GM21526 (cell line): ENCODE measurements at regions not wholly inside any gene's neighbourhood (a gene's known extent, or its start where the extent isn't known, plus 50 kb on each side); places are given as distances from the start of the nearest gene placed in this dataset.

Source experiments
- ATAC-seq: cut with Tn5 transposase; IDR thresholded peaks from one replicate; pipeline ENCODE4 v1.9.1; 2021; ENCODE audit warnings: moderate library complexity; ENCODE audit not compliant: unreplicated experiment, low FRiP score

DNA sequence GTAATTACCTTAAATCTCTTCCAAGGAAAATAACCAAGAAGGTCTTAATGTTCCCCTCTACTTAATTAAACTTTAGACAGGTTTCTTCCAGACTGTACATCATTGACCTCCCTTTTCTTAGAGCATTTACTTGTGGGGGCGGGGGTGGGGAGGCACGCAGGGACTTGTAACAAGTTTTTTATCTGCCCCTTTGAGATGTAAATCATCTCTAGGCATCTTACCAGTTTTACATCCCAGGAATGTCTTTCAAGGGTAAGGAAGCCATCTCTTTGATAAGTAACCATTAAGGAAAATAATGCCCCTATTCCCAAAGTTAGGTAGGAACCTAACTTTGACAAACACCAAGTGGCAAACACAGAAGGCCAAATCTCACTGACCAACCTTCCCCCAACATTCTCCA, 528.6 kb downstream of the SUCLA2 start:
- ATAC-seq: no peak

DNA sequence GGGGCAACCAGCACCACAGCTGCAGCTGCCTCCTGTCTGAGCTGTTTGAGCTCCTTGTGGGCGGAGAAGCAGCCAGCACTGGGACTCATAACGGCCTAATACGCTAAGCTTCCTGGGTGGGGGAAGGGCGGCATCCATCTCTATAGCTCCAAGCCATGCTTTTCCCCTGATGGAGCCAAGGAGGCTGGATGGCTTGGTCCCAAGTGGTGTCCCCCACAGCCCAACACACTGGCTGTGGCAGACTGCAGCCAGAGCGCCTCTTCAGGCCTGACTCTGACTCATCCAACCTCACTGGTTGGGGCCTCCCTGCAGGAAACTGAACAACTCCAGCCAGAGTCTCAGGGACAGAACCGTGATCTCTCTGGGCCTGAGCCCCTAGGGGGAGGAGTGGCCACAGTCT, 537.3 kb downstream of the SUCLA2 start:
- ATAC-seq: no peak

DNA sequence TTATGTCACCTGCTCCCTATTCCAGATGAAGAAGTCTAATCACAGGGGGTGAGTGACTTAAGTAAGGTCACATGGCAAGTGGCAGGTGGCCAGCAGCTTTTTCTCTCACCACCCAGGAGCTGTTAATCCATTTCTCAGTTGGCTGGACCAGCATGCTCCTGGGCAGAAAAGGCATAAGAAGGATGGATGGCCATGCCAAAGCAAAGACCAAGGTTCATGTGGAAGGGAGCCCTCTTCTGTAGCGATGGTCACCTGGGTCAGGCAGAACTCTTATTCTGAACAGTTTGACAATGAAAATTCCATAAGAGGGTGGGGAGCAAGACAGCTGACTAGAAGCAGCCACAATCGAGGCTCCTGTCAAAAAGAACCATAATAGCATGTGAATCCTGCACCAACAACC, 538.1 kb downstream of the SUCLA2 start:
- ATAC-seq: no peak

DNA sequence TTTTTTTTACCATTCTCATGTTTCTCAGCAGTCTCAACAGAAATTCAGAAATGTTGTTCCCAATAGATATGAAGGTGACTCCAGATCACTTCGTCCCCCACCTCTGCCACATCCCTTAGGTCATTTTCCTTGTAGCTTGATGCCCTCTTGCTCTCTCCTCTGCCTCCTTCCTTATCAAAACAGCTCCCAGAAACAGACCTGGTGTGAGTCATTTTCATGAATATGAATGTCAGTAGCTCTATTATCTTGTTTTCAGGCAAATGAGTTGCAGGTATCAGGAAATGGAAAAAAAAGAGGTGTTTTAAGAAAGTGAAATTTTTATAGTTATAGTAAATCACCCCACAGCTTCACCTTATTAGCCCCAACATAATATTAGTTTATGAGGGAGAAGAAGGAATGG, 539.3 kb downstream of the SUCLA2 start:
- ATAC-seq: no peak

DNA sequence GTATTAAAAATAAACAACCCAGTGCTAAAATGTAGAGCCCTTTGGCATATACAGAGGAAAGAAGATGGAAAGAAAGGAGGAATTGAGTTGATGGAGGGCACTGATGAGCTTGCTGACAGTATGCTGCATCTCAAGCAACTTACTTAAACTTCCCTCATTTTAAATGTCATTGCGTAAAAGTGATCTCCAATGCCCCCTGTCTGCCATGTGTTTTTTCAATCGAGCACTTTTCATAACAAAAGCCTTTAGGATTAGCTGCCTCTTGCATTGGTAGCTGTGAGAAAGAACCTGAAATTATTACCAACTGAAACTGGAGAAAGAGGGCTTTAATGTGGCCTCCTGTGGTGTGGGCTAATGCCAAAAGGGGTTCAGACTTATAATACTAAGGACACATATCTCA, 541.6 kb downstream of the SUCLA2 start:
- no peak for ATAC-seq

DNA sequence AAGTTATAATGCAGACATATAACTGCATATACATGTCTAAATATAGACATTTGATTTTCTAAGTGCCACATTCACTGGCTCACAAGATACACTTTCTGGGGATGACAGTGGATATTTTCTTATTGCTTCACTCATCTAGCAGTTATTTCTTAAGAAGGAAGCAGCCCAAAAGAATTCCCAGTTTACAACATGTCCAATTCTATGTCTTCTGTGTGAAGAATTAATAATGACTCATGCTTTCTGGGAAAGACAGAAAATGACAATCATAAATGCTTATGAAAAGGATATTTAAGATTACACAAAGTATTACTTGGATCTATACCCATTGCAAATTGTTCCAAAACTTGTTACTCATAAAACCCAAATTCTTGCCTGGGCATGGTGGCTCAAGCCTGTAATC, 543.4 kb downstream of the SUCLA2 start:
- no peak for ATAC-seq

DNA sequence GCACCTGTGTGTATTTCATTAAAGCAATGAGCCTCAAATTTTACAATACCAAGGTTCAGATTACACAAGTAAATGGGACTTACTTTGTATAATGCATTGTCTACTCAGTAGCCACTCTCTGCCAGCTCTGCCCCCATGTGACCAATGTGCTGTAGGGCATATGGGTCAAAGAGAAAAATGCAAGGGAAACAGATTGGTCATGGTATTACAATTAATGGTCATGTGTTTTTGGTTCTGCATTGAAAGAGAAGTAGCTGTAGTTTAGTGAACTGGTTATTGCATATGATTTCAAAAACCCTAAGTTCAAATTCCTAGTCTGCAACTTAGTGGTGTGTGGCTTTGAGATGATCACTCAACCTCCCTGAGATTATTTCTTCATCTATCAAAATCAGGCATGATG, 545.4 kb downstream of the SUCLA2 start:
- ATAC-seq: no peak

DNA sequence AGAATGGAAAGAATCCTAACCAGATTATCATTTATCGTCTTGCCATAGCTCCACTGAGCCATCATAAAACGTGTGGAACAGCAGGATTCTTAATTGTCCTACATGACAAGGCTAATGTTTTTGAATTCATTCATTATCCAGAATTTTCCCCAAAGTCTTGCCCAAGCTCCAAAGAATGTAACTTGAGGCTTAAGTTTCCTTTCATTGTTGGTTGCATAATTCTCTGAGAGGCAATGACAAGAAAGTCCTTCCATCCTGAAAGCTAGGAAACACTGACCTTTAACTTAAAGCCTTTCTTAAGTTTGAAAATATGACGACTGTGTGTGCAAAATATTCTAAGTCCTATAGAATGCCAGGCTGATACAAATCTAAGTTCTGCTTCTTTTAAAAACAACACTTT, 546.1 kb downstream of the SUCLA2 start:
- no peak for ATAC-seq

DNA sequence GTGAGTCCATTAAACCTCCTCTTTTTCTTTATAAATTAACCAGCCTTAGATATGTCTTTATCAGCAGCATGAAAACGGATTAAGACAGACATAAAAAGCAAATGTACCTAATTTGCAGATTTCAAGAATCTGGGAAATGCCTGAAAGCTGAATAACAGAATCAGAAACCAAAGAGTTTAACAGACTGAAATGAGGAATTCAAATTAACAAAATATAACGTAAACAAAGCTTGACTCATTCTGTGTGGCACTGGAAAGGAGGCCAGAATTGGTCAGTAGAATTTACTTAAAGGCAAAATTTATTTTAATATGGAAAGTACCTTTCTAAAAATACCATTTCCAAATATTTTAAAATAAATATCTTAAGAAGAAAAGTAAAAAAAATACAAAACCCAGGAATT, 540.6 kb upstream of the HTR2A start:
- no peak for ATAC-seq

DNA sequence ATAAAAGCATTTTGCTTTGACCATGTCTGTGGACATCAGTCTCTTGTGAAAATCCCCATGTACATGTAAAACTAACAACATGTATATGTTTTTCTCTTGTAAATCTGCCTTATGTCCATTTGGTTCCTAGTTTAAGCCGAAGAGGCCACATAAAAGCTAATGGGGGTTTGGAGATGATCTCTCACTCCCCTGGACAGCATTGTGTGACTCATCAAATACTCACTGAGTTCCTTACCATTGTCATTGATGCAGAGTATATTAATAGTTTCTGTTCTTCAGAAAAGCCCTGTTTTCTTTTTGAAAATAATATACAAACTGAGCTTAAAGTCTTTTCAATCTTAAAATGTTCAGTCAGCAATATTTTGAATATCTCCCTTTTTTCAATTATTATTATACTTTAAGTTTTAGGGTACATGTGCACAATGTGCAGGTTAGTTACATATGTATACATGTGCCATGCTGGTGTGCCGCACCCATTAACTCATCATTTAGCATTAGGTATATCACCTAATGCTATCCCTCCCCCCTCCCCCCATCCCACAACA, 536.7 kb upstream of the HTR2A start:
- ATAC-seq: no peak

DNA sequence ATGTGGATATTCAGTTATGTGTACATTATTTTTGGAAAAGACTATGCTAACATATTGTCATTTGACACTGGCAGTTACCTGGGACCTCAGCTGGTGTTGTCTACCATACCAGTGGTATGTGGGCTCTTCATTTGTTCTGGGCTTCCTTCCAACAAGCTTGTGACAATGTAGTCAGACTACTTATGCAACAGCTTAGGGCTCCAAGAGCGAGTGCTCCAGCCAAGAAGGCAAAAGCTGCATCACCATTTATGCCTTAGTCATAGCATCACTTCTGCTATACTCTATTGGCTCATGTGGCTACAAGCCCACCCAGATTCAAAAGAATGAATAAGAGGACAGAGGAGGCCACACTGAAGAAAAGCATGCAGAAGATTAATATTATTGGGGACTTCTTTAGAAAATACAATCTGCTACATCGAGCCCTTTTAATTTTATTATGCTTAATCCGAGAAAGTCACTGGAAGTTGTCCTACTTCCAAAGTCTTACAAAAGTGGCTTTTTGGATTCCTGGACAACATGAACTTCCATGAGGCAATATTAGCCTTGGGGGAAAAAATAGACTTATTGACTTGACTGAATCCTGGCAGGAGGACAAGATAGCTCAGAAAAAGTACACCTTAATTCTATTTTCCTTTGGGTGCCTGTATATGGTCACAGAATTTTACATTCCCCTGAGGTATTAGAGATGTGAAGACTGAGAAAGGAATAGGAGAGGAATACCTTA, 529.4 kb upstream of the HTR2A start:
- ATAC-seq: no peak

DNA sequence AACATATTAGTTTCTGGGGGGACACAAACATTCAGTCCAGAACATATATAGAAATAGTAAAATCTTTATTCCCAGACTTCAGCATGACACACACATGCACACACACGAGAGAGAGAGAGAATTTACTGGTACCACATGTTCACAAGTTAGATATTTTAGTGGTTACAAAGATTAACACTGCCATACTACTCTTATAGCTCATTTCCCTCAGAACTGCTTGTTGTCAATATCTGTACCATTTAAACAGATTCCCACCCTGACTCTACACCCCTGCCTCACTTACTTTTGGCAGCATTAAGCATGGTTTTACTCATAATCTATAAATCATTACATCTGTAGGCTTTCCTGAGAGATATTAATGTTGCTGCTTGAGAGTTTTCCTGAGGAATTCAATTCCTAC, 524.7 kb upstream of the HTR2A start:
- ATAC-seq: no peak

DNA sequence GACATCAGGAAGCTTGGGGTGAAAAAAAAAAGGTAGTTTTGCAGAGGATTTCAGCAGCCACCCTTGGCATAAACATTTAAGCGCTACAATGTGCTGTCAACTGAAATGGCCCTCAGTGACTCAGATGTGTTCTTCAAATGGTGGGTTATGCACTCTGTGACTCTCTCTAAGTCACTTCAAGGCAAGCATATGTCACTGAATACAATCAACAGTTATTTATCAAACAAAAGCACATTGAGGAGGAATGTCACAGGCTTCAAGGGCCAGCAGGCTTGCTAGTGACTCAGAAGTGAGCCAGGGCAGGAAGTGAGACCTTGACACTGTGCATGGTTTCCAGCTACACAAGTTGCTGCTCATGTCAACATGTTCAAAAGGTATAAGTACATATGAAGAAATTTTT, 523.7 kb upstream of the HTR2A start:
- ATAC-seq: no peak

DNA sequence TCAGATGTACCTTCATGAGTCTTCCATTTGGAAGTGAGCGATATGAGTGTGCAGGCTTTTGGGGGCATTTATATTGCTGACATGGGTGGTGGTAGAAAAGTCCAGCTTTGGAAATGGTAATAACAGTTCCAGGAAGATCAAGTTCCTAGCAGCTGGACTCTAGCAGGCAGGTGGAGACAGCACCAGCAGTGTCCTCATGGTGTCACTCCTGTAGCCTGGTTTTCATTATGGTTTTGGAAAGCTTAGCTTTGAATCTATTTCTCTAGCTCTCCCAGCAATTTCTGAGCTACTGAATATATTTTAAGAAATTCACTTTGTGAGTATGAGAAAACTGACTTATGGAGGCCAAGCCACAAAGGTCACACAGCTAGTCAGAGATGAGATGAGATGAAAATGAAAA, 523.2 kb upstream of the HTR2A start:
- ATAC-seq: no peak

DNA sequence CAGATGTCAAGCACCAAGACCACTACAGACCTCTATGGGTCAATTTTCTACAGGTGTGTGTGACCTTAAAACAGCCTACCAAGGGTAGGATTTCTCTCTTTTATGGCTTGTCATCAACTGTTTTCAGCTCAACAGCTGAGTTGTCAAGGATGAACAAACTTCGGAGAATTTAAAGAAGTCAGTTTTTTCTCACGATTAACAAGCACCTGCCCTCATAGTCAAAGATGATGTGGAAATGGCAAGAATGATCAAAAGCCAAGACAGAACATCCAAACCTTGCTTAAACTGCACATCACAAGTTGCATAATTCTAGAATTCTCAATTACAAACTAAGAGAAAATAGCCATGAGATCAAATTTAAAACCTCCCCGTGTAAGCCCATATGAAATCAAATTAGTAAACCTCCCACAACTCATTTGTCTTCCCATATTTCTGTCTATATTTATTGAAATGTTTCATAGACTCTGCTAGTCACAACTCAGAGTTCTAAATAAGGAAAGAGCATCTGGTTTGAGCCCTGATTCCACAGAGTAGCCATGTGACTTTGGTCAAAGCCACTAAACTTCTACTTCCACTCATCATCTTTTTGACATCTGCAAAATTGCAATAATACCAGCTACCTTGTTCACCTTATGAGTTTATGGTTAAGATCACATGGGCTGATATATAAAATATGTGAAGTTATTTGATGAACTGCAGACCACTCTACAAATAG, 521.5 kb upstream of the HTR2A start:
- ATAC-seq: no peak

DNA sequence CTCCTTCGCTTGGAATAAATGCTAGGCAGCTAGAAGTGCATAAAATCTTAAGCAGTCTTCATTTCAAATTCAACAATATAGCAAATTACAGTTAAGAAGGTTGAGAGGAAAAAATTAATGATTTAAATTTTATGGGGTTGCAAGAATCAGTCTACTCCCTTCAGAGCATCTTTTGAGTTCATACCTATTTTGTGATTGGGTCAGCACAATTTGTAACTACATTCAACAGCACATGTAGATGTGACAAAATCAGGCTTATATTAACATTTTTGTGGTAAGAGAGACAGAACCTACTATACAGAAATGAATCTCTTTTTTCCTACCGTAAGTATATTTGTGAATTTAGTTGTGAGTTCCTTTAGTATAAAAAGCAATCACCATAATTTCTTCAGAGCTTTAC, 520.6 kb upstream of the HTR2A start:
- no peak for ATAC-seq

DNA sequence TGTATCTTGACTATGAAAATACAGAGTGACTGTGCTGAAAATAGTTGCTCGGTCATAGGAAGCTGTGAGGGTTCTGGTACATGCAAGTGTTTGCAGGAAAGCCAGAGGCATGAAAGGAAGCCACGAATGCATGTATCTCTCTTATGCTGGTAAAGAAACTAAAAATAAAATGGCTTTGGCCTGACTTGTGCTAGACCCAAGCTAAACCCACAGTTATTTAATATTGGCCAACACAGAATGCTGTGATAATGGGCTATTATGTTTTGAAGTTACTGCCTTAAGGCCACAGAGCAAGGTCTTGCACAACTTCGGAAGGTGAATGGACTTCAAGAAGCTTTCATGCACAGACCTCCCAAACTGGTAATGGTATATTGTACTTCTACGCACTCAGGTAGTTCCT, 518.2 kb upstream of the HTR2A start:
- ATAC-seq: no peak

DNA sequence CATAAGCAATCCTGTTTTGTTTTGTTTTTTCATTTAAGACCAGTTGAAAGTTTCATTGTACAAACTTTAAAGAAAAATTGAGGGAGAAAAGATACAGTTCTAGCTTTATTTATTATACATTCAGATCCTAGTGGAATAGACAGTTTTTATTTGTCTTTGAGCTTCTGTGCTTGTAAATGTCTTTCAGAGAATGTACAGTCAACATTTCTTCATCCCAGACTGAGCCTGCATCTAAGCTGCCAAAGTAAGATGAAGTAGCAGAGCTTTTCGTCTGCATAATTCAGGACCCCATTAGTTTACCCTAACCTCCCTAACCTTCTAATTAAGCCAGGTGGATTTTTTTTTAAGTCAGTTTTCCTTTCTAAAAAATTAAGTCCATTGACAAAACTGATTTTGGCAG, 516.7 kb upstream of the HTR2A start:
- no peak for ATAC-seq

DNA sequence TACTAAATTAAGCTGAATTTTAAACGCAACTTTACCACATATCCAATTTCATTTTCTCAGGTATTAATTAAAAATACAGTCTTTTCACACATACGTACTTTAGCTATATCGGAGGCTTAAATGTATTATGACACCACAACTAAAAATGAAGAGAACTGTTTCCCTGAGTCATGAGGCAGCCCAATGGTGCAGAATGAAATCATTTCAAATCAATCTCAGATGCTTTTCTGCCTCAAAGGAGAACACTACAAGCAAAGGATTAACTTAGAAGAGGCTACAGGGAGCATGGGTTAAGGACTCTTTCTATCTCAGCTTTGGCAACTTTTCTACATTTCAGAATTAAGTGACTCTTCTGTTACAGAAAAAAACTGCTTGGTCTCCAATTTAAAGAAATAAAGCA, 516.3 kb upstream of the HTR2A start:
- no peak for ATAC-seq

DNA sequence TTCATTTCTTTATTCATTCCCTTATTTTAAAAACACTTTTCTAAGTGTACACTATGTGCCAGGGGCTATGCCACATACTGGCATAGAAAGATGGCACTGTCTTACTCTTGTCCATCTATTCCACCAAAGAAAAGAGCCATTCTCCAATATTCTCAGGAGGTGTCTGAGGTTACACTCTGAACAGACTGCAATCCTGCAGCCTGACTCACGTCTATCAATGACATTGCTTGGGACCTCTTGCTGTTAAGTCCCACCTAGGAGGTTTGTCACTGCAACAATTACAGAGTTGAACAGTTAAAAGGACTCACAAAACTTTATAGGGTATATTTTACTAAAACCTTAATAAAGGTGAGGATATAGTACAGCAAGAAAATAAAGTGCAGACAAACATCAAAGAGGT, 512.9 kb upstream of the HTR2A start:
- ATAC-seq: no peak

DNA sequence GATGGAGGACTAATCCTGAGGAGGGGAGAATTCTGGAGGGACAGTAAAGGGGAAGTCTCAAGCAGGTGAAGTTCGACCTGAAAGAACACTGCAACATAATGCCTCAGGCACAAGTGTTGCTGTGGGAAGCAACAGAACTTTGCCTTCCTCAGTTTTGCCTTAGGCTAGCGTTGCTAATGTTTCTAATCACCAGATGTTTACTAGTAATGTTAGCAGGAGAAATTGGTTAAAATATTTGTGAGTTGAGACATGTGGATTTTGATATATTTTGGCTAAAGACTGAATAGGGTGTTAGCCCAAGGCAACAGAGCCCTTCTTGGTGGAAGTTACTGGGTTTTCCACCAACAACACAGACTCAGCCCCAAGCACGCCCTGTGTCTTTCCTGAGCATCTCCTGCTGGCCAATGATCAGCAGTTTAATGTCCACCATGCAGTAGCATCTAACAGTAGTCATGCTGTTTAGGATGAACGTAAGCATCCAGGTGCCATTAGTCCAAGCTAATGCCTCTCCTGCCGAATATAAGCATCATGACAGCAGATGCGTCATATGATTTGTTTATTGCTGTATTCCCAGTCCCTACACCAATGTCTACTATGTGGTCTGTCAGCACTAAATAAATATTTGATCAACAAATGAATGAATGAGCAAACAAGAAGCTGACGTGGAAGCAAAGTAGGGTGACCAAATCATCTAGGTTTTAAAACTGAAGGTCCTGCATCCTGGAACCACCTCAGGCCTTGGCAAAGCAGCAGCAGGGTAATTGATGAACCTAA, 511.9 kb upstream of the HTR2A start:
- ATAC-seq: no peak
